Adipocyte (in vitro differentiated cells): ENCODE measurements at regions not wholly inside any gene's neighbourhood (a gene's known extent, or its start where the extent isn't known, plus 50 kb on each side); places are given as distances from the start of the nearest gene placed in this dataset.
"Not testable (repeated sequence)": the region's sequence is repeated elsewhere in the genome, so short reads cannot be mapped to it uniquely, and the experiment has no call there.

Source experiments
- DNase-seq: peaks from one replicate; pipeline ENCODE4 v3.0.0-alpha.2; 2015; ENCODE audit warnings: low read depth
- H3K27me3 ChIP-seq: replicated peaks from 2 replicates; pipeline ENCODE4 v1.7.0; 2013; ENCODE audit warnings: mild to moderate bottlenecking, low read length, moderate library complexity; ENCODE audit not compliant: control insufficient read depth, insufficient read depth
- H3K36me3 ChIP-seq: 2 replicates; pipeline ENCODE4 v1.7.0; 2013; ENCODE audit warnings: low read length, mild to moderate bottlenecking, moderate library complexity; ENCODE audit not compliant: control insufficient read depth, insufficient read depth, severe bottlenecking
- H3K4me1 ChIP-seq: 2 replicates; pipeline ENCODE4 v1.7.0; 2013; ENCODE audit warnings: mild to moderate bottlenecking, low read length, moderate library complexity; ENCODE audit not compliant: control insufficient read depth, insufficient read depth
- H3K4me3 ChIP-seq: 2 replicates; pipeline ENCODE4 v1.7.0; 2013; ENCODE audit warnings: mild to moderate bottlenecking, low read length, moderate library complexity
- H3K9ac ChIP-seq: 2 replicates; pipeline ENCODE4 v1.7.0; 2013; ENCODE audit warnings: mild to moderate bottlenecking, low read length, moderate library complexity
- H3K9me3 ChIP-seq: 2 replicates; pipeline ENCODE4 v1.7.0; 2013; ENCODE audit warnings: mild to moderate bottlenecking, low read length, moderate library complexity; ENCODE audit not compliant: control insufficient read depth

GRCh38 chr13:22866221-22866620 is 314.6 kb upstream of the SGCG start:
- H3K4me3 ChIP-seq: no peak overlapping the region

GRCh38 chr13:22871231-22871630 is 309.5 kb upstream of the SGCG start:
- no peaks in the 10 kb centered on the region for H3K27me3 ChIP-seq
- H3K36me3 ChIP-seq: no peaks in the 10 kb centered on the region
- H3K4me3 ChIP-seq: no peak overlapping the region
- H3K9ac ChIP-seq: no peak overlapping the region
- H3K9me3 ChIP-seq: no peaks in the 10 kb centered on the region
- no peak for DNase-seq
- no peaks in the 10 kb centered on the region for H3K4me1 ChIP-seq

More at GRCh38 chr13:22866221-22866620, 314.6 kb upstream of the SGCG start:
- Histone ChIP-seq H3K36me3 (no peaks in the 10 kb centered on the region), H3K9ac (no peak overlapping the region), H3K4me1 (no peaks in the 10 kb centered on the region), H3K9me3 (no peaks in the 10 kb centered on the region), H3K27me3 (no peaks in the 10 kb centered on the region)
- no peak for DNase-seq

- DNase-seq: no peak
- Histone ChIP-seq H3K9me3 (no peaks in the 10 kb centered on the region), H3K4me1 (no peaks in the 10 kb centered on the region), H3K9ac (no peak overlapping the region), H3K4me3 (no peak overlapping the region), H3K36me3 (no peaks in the 10 kb centered on the region), H3K27me3 (no peaks in the 10 kb centered on the region)
Observed at GRCh38 chr13:22874839-22875238, 305.9 kb upstream of the SGCG start.

- no peak overlapping the region for H3K4me3 ChIP-seq
- H3K4me1 ChIP-seq: no peaks in the 10 kb centered on the region
- no peak overlapping the region for H3K9ac ChIP-seq
- no peak for DNase-seq
- H3K36me3 ChIP-seq: no peaks in the 10 kb centered on the region
- H3K27me3 ChIP-seq: no peaks in the 10 kb centered on the region
- H3K9me3 ChIP-seq: no peaks in the 10 kb centered on the region
Observed at GRCh38 chr13:22877421-22877820, 303.4 kb upstream of the SGCG start.

GRCh38 chr13:22880741-22881720 is 299.7 kb upstream of the SGCG start:
- H3K36me3 ChIP-seq: no peaks in the 10 kb centered on the region
- DNase-seq: no peak
- no peak overlapping the region for H3K4me3 ChIP-seq

GRCh38 chr13:22881721-22882608 is 298.8 kb upstream of the SGCG start:
- H3K36me3 ChIP-seq, H3K9me3 ChIP-seq, H3K4me3 ChIP-seq, DNase-seq, H3K9ac ChIP-seq, H3K27me3 ChIP-seq, H3K4me1 ChIP-seq: not testable (repeated sequence)

More at GRCh38 chr13:22880741-22881720, 299.7 kb upstream of the SGCG start:
- H3K4me1 ChIP-seq: no peaks in the 10 kb centered on the region
- H3K27me3 ChIP-seq: no peaks in the 10 kb centered on the region
- no peak overlapping the region for H3K9ac ChIP-seq
- no peaks in the 10 kb centered on the region for H3K9me3 ChIP-seq

GRCh38 chr13:22883262-22883840 is 297.4 kb upstream of the SGCG start:
- H3K4me3 ChIP-seq: no peak overlapping the region

GRCh38 chr13:22883956-22884355 is 296.8 kb upstream of the SGCG start:
- Histone ChIP-seq H3K9me3 (no peaks in the 10 kb centered on the region), H3K9ac (no peak overlapping the region), H3K4me1 (no peaks in the 10 kb centered on the region), H3K4me3 (no peak overlapping the region), H3K27me3 (no peaks in the 10 kb centered on the region), H3K36me3 (no peaks in the 10 kb centered on the region)
- DNase-seq: no peak

More at GRCh38 chr13:22883262-22883840, 297.4 kb upstream of the SGCG start:
- Histone ChIP-seq H3K27me3 (no peaks in the 10 kb centered on the region), H3K36me3 (no peaks in the 10 kb centered on the region), H3K4me1 (no peaks in the 10 kb centered on the region), H3K9me3 (no peaks in the 10 kb centered on the region), H3K9ac (no peak overlapping the region)
- DNase-seq: no peak

GRCh38 chr13:22886061-22886460 is 294.7 kb upstream of the SGCG start:
- H3K27me3 ChIP-seq, H3K36me3 ChIP-seq, DNase-seq, H3K4me1 ChIP-seq, H3K9ac ChIP-seq, H3K9me3 ChIP-seq, H3K4me3 ChIP-seq: not testable (repeated sequence)

- DNase-seq, H3K9me3 ChIP-seq, H3K36me3 ChIP-seq, H3K4me1 ChIP-seq, H3K9ac ChIP-seq, H3K27me3 ChIP-seq, H3K4me3 ChIP-seq: not testable (repeated sequence)
Observed at GRCh38 chr13:22889376-22889775, 291.4 kb upstream of the SGCG start.

GRCh38 chr13:22893204-22893603 is 287.6 kb upstream of the SGCG start:
- H3K9ac ChIP-seq: no peak overlapping the region
- no peaks in the 10 kb centered on the region for H3K36me3 ChIP-seq
- H3K4me1 ChIP-seq: no peaks in the 10 kb centered on the region
- H3K27me3 ChIP-seq: no peaks in the 10 kb centered on the region
- DNase-seq: no peak
- peaks cover 8% of the 10 kb centered on the region for H3K9me3 ChIP-seq
- no peak overlapping the region for H3K4me3 ChIP-seq
